GM19023 (cell line): ENCODE measurements at regions not wholly inside any gene's neighbourhood (a gene's known extent, or its start where the extent isn't known, plus 50 kb on each side); places are given as distances from the start of the nearest gene placed in this dataset.

Experiments used
- ATAC-seq: cut with Tn5 transposase; IDR thresholded peaks from one replicate; pipeline ENCODE4 v1.9.1; 2021; ENCODE audit warnings: mild to moderate bottlenecking, moderate library complexity; ENCODE audit not compliant: unreplicated experiment

DNA sequence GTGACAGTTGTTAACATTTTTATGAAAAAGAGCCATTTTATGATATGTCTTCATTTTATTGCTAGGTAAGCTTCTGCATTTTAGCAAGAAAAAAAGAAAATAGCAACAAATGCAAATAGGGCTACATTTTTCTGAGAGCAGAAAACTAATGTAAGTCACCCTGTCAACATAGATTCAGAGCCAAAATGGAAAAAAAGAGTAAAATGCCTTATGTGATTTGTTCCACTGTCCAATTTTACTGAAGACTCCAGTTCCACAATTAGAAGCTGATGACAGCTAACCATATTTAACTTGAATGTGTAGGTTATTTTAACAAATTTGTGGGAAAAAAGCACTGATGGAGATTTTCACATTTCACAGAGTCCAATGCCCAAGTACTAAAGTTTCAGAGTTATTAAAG, 772.3 kb downstream of the FAT4 start:
- ATAC-seq: no peak

DNA sequence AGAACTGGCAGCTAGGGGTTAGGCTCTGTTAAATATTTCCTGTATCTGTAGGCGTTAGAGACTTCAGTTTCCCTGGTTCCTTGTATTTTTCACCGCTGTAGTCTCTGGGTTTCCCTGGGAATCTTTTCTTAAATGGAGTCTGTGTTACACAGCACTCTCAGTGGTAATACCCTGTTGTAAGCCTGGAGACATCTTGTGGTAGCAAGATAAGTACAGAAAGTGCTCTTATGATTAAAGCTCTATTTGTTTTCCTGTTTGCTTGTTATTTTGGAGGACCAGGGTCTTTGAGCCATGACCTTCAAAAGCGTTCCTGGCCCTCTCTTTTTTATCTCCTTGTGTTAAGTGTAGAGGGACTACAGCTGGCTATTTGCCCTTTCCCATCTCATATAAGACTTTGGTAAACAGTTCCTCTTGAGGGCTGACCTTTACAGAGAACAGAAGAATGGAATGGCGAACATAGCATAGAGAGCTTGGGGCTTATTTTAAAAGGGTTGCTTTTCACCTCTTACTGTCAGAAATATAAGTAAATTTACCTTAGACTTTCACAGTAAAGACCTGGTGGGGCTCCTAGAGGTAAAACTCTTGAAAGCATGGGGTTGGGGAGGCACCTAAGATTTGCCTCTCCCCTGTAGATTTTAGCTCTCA, 782.5 kb downstream of the FAT4 start:
- no peak for ATAC-seq

DNA sequence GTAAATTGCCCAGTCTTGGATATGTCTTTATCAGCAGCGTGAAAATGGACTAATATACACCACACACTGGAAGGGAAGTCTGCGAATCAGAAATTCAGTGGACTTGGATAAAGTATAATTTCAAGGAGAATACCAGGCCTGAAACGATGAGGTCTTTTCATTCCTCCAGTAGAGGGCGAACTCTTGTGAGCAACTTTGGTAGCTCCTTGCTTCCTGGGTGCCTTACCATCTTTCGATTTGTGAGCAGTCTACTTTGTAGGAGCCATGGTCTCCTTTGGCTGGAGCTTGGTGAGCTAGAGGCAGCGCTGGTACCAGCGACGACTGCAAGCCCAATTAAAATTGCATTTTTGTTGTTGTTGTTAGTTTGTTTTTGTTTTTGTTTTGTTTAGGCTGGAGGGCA, 791.9 kb downstream of the FAT4 start:
- ATAC-seq: no peak

DNA sequence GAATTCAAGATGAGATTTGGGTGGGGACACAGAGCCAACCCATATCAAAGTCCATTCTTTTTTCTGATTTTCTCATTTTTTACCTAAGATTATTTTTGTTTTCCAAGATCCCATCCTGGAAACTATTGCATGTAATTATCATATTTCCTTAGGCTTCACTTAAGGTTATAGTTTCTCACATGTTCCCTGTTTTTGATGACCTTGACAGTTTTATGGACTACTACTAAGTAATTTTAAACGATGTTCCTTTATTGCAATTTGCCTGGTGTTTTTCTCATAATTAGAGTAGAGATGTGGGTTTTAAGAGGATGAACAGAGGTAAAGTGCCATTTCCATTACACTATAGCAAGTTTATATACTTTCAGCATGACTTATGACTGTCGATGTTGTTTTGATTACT, 795.1 kb downstream of the FAT4 start:
- ATAC-seq: no peak

DNA sequence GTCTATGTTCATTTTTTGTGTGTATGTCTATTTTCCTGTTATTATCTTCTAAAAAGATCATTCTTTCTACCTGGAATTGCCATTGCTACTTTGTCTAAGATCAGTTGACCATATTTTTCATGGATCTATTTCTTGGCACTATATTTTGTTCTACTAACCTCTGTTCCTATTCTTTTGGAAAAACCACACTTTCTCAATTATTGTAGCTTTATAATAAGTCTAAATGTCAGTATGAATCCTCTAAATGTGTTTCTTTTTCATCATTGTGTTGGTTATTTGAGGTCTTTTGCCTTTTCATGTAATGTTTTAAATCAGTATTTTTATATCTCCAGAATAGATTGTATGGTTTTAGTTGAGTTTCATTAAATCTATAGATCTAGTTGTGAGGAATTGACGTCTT, 798.3 kb downstream of the FAT4 start:
- ATAC-seq: no peak

DNA sequence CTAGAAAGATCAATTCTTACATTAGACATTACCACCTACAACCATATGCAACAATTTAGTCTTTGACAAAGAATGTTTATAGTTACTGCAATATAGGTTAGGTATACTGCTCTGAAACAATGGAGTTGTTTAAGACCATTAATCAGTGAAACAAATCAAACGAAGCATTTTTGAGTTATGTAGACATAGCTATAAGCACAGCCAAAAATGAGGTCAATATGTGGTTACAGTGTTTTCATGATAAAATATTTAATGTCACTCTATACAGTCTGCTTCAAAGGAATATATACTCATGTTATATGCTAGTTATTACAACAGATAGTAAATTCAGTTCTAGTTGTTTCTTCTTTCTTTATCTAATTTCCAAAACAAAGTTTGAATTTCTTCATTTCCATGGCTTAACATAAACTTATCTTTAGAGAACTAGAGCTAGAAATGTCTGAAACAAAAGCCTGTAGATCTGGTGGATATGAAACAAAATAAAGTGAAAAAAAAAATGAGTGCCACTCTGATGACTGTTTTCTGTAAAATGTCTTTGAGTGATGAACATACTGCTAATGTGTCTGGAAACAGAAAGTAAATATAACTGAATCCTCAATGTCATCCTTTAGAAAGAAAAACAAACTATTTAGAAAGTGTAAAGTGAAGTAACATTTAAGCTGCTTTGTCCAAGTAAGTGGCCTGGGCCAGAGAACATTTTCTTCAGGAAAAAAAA, 809.0 kb downstream of the FAT4 start:
- ATAC-seq: no peak

DNA sequence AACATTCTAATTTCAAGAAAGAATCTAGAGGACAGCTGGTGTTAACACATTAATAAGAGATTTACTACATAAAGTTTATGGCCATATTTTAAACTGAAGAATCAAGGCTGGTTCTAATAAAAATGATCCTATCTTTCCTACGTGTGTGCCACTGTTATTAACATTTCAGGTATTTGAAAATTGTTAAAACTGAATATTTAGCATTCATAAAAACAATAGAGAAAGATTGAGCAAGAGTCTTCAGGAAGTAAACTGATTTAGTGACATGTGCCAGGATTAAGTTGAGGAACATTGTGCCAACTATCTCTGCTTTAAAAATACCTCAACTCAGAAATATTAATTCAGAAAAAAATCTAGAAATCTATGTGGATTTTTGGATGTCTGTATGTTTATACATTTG, 810.1 kb downstream of the FAT4 start:
- no peak for ATAC-seq

DNA sequence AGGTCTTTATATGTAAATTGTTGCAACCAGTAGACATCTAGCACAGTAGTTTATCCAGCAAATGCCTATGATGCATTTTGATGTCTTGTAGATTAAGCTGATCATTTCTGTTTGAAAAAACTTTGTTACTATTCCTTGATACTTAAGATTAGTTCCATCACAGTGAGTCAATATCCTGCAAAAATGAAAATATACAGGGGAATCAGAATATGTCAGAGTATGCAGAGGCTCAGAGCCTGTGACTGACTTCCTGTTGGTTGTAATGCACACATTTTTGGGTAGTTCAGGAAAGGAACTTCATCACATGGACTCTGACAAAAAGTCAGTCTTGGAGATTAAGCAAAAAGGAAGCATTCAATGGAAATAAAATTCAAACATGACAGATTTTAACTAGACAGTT, 815.5 kb downstream of the FAT4 start:
- no peak for ATAC-seq

DNA sequence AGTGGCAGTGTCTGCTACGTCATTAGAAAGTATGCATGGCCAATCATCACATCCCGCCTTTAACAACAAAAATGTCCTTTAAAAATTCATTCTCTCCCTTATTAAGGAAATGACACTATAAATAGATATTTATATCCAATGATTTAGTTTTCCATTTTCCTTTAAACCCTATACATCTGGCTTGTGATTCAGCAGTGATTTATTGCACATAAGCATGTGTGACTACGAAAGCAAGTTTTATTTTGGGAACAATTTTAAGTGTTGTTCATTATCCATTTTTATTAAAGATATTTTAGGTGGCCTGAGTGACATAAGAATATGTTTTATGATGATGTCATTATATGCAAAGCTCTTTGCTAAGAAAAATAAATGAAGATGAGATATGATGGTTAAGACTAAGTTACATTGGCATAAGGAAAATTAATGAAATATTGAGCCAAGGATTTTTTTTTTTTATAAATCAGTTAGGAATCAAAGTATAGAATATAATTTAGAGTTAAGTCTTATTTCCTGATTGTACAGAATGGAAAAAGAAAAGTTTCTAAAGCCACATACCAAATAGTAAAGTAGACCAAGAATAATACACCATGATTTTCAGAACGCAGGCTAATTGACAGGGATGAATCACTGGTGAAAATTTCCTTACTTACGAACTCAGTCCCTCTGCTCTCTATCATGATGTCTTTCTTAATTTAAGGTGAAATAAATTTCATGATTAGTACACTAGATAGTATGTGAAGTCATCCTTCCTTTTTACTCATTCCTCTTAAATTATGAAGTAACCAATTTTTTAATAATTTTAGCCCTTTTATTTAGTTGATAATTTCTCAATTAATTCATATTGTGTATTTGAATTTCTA, 822.4 kb downstream of the FAT4 start:
- ATAC-seq: no peak

DNA sequence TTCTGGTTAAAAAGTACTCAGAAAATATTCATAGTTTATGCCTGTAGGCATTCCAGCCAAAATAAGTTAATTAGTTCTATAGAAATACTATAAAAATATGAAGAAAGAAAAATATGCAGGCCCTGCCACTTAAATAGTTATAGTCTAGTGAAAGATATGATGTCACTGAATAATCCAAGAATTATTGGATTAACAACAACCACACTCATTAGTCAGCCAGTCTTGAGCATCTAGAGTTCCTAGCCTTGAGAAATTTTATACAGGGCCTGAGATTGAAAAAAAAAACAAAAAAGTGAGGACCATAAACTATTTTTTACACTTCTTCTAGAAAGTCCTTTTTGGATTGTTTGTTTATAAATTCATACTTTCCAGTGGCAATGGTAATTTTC, 823.0 kb downstream of the FAT4 start:
- ATAC-seq: no peak

DNA sequence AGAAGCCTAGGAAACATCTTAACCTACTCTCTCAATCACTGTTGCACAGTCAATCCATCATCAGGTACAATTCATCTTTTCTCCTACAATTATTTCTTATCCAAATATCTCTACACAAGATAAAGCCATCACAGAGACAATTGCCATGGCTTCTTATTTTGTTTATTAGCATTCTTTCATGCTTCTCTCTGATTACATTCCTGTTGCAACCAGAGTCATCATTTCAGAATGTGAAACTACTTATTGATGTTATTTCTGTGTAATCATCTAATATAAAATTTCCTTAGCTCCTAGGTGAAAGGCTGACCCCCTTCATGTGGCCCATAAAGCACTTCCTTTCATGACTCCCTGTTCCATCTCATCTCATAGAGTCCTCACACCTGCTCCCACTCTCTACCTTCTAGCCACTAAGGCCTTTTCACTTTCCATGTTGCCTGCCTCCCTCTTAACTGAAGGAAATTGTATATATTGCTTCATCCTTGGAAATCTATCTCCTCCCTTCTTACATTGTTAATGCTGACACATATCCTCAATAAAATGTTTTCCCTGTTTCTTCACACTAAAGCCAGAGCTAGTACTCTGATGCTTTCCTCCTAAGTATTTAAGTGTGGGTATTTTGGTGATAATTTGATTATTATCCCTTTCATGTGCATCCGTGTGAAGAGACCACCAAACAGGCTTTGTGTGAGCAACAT, 829.9 kb downstream of the FAT4 start:
- ATAC-seq: no peak

DNA sequence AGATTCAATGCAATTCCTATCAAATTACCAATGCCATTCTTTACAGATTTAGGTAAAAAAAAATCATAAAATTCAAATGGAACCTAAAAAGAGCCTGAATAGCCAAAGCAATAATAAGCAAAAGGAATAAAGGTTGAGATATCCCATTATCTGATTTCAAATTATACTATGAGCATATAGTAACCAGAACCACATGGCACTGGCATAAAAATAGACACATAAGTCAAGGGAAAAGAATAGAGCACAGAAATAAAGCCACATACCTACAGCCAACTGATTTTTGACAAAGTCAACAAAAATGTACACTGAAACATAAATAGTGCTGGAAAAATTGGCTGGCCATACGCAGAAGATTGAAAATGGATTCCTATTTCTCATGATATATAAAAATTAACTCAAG, 853.7 kb downstream of the FAT4 start:
- no peak for ATAC-seq

DNA sequence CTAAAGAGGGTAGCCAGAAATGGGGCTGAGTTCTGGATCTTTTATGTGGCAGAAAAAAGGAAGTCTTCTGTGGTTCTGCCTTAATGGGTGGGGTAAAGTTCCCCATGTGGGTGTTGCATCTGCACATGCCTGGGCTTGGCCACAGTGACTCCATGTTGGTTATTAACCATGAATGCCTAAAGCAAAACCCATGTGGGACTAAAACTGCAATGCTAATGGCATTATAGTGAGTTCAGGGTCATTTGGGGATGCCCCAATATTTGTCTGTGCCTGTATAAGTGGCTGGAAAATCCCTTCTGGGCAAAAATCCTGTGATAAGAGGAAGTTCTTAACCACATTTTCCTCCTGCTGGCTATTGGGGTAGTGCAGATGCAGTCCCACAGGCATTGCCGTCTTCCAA, 857.4 kb downstream of the FAT4 start:
- no peak for ATAC-seq

DNA sequence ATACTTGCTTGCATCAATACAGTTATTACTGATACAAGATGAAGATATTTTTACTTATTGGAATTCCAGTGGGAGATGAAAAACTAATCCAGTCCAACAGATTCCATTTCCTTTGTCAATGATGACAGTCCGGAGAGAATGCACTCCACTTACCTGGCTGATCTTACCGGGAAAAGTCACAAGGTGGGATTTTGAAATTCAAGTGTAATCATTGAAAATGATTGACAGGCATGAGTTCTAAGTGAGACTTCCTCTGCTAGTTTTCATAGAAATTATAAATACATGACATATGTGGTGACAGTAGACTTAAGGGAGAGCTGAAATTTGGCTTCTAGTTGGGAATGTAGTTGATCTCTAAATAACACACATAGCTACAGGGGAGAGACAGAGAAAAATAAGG, 859.9 kb downstream of the FAT4 start:
- ATAC-seq: no peak

DNA sequence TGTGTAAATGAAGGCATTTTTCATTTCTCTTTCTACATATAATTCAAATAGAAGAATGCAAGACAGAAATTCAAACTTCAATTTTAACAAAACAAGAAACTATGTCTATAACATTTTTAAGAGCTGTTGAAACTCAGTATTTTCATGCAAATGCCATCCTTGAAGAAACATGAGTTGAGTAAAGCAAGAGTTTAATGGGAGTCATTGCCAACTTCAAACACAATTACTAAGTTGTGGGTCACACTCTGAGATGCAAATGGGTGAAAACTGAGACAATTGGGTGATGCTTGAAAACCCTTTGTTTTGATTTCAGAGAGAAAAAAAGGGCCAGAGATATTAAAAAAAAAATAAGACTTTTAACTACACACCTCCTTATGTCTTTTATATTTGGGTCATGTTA, 865.9 kb downstream of the FAT4 start:
- no peak for ATAC-seq

DNA sequence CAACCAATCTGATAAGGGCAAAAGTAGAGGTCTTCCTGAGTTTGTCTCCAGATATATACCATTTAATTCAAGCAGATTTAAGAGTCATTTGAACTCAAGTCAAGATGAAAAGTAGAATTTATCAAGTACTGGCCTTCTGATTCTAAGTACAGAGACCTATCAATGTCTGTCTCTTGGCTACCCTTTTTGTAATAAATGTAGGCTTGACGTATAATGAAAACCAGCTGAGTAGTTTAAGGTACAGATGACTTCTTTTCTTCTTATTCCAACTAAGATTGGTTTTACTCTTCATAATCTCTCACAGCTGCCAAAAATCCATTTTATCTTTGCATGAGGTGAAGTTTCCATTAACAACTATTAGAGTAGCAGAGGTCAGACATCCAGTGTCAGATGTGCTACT, 867.6 kb downstream of the FAT4 start:
- ATAC-seq: no peak

DNA sequence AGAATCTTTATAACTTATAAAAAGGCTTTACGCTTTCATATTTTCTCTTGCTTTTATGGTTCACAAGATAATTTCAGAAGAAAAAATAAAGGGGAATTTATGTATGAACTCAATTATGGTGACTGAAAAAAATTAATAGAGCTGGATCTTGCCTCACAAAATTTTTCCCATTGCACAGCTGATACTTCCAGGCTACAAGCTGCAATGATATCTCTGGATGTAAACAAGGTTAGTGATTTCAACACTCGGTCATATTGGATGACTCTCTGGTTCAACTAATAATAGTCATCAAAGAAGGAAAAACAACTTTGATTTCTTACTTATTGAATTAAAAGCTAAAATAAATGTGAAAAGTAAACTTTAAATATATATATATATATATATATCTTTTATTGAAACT, 868.0 kb downstream of the FAT4 start:
- ATAC-seq: no peak

DNA sequence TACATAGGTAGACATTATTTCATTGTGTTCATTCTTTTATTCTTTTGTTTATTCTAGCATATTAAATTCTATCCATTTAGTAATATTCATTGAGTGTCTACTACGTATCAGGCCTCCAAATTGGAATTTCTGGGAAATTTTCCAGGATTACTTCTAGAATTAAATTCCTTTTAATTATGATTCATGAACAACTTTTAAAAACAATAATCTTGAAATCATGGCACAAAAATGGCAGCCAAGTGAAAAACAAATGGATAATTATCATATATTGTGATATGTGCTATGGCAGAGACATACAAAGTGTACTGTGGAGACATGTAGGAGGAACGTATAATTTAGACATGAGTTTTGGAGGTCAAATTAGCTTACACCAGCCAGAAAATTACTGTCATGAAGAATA, 868.5 kb downstream of the FAT4 start:
- ATAC-seq: no peak

DNA sequence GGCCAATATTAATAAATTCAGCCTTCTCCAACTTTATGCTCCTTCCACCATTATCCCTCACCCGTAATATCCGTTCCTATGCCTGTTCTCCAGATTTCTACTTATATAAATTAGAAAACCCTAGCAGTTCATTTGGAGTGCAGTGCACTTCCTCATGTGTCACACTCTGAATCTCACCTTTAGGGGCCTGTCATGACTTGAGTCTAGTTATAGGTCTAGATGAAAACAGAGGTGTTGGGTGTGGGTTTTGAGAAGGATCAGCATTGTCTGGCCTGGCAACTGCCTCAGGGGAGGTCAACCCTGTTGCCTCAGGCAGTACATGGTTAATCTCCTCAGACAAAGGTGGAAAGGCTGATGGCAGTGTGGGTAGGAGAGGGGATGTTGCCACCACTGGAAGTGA, 876.8 kb downstream of the FAT4 start:
- no peak for ATAC-seq

DNA sequence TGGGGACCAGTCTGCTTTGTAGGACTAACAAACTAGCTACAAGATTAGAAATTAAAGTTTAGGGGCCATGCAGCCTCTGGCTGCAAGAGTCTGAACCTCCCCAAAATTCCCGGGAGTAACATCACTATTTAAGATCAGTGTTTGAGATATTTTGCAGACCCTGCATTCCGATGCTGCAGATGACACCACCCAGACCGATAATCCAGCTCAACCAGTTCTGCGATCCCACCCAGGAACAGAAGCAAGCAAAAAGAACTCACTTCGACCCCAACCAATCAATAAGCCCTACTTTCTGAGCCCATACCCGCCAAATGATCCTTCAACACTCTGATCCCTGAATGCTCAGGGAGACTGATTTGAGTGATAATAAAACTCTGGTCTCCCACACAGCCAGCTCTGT, 877.8 kb downstream of the FAT4 start:
- no peak for ATAC-seq
